ENCODE measurements at regions not wholly inside any gene's neighbourhood (a gene's known extent, or its start where the extent isn't known, plus 50 kb on each side); places are given as distances from the start of the nearest gene placed in this dataset.
A peak's percentile ranks its signal among the peaks of the same experiment; 100 is the strongest.
"Not testable (repeated sequence)": the region's sequence is repeated elsewhere in the genome, so short reads cannot be mapped to it uniquely, and the experiment has no call there.

- DNase-seq: peak; percentile 90
Measured at GRCh38 chr17:21756856-21757619, 64.7 kb downstream of the KCNJ18 start.

- DNase-seq: not testable (repeated sequence)
Measured at GRCh38 chr17:21759636-21760035, 67.3 kb downstream of the KCNJ18 start.

GRCh38 chr17:21763738-21764340, 71.5 kb downstream of the KCNJ18 start:
- not testable (repeated sequence) for DNase-seq

- not testable (repeated sequence) for DNase-seq
Measured at GRCh38 chr17:21765651-21766290, 73.4 kb downstream of the KCNJ18 start.

- DNase-seq: not testable (repeated sequence)
Measured at GRCh38 chr17:21766565-21766964, 74.2 kb downstream of the KCNJ18 start.

GRCh38 chr17:21767162-21768156, 75.1 kb downstream of the KCNJ18 start:
- DNase-seq: not testable (repeated sequence)

- not testable (repeated sequence) for DNase-seq
Measured at GRCh38 chr17:21768244-21768643, 75.9 kb downstream of the KCNJ18 start.

- DNase-seq: not testable (repeated sequence)
Measured at GRCh38 chr17:21768729-21769462, 76.6 kb downstream of the KCNJ18 start.

GRCh38 chr17:21769781-21770180, 77.5 kb downstream of the KCNJ18 start:
- not testable (repeated sequence) for DNase-seq

GRCh38 chr17:21770466-21771446, 78.4 kb downstream of the KCNJ18 start:
- not testable (repeated sequence) for DNase-seq

- DNase-seq: no peak
Measured at GRCh38 chr17:21772321-21772720, 80.0 kb downstream of the KCNJ18 start.

GRCh38 chr17:21772991-21773713, 80.8 kb downstream of the KCNJ18 start:
- DNase-seq: not testable (repeated sequence)

- DNase-seq: no peak
Measured at GRCh38 chr17:21774263-21774662, 81.9 kb downstream of the KCNJ18 start.

- not testable (repeated sequence) for DNase-seq
Measured at GRCh38 chr17:21775566-21775965, 83.2 kb downstream of the KCNJ18 start.

- peak; percentile 78 for DNase-seq
Measured at GRCh38 chr17:21776921-21777320, 84.6 kb downstream of the KCNJ18 start.

GRCh38 chr17:21778866-21779265, 86.5 kb downstream of the KCNJ18 start:
- DNase-seq: not testable (repeated sequence)

- not testable (repeated sequence) for DNase-seq
Measured at GRCh38 chr17:21780293-21780888, 88.1 kb downstream of the KCNJ18 start.

- not testable (repeated sequence) for DNase-seq
Measured at GRCh38 chr17:21780919-21781665, 88.8 kb downstream of the KCNJ18 start.

- not testable (repeated sequence) for DNase-seq
Measured at GRCh38 chr17:21781666-21782024, 89.3 kb downstream of the KCNJ18 start.

All from MV-4-11 (cell line).